ENCODE measurements at regions not wholly inside any gene's neighbourhood (a gene's known extent, or its start where the extent isn't known, plus 50 kb on each side); places are given as distances from the start of the nearest gene placed in this dataset.

GRCh38 chr22:49104434-49104833, 723.2 kb downstream of the BRD1 start:
- TF ChIP-seq CTCF (IDR thresholded peaks at IDR 0.05; ENCODE audit: unreplicated experiment in 3 of 3), result no peak
- Mint-ChIP-seq H3K27me3 (ENCODE audit: low read depth) (peaks cover 58% of the 10 kb centered on the region), H3K27ac (no peak overlapping the region), H3K9me3 (no peaks in the 10 kb centered on the region), H3K4me3 (no peak overlapping the region), H3K36me3 (ENCODE audit: low read depth) (no peaks in the 10 kb centered on the region), H3K4me1 (no peaks in the 10 kb centered on the region)

GRCh38 chr22:49103314-49104059, 724.2 kb downstream of the BRD1 start:
- H3K4me3 Mint-ChIP-seq, result no peak overlapping the region
- H3K9me3 Mint-ChIP-seq, result no peaks in the 10 kb centered on the region
- TF ChIP-seq CTCF (IDR thresholded peaks at IDR 0.05; ENCODE audit: unreplicated experiment in 3 of 3), result no peak
- H3K36me3 Mint-ChIP-seq (ENCODE audit: low read depth), result no peaks in the 10 kb centered on the region
- H3K4me1 Mint-ChIP-seq, result no peaks in the 10 kb centered on the region
- no peak overlapping the region for H3K27ac Mint-ChIP-seq
- peaks cover 53% of the 10 kb centered on the region for H3K27me3 Mint-ChIP-seq (ENCODE audit: low read depth)

DNA sequence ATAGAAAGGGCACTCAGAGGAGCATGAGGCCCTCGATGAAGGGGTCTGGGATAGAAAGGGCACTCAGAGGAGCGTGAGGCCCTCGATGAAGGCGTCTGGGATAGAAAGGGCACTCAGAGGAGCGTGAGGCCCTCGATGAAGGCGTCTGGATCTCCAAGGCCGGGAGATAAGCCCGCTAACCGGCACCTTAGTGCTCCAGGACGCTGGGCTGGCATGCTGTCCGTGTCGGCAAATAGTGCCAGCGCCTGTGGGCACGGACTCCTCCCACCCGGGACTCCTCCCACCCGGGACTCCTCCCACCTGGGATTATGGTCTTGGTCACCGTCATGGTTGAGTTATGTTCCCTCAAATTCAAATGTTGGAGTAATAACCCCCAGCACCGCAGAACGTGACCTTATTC, 725.3 kb downstream of the BRD1 start:
- Mint-ChIP-seq H3K4me1 (no peaks in the 10 kb centered on the region), H3K27ac (no peak overlapping the region), H3K4me3 (no peak overlapping the region), H3K36me3 (ENCODE audit: low read depth) (no peaks in the 10 kb centered on the region), H3K27me3 (ENCODE audit: low read depth) (peaks cover 51% of the 10 kb centered on the region), H3K9me3 (no peaks in the 10 kb centered on the region)
- TF ChIP-seq CTCF (IDR thresholded peaks at IDR 0.05; ENCODE audit: unreplicated experiment in 3 of 3), result no peak

- Mint-ChIP-seq H3K4me1 (no peaks in the 10 kb centered on the region), H3K4me3 (no peak overlapping the region), H3K36me3 (ENCODE audit: low read depth) (no peaks in the 10 kb centered on the region), H3K27me3 (ENCODE audit: low read depth) (peaks cover 48% of the 10 kb centered on the region), H3K9me3 (no peaks in the 10 kb centered on the region), H3K27ac (no peak overlapping the region)
- TF ChIP-seq CTCF (IDR thresholded peaks at IDR 0.05; ENCODE audit: unreplicated experiment in 3 of 3), result no peak
Measured at GRCh38 chr22:49101873-49102272, 725.8 kb downstream of the BRD1 start.

DNA sequence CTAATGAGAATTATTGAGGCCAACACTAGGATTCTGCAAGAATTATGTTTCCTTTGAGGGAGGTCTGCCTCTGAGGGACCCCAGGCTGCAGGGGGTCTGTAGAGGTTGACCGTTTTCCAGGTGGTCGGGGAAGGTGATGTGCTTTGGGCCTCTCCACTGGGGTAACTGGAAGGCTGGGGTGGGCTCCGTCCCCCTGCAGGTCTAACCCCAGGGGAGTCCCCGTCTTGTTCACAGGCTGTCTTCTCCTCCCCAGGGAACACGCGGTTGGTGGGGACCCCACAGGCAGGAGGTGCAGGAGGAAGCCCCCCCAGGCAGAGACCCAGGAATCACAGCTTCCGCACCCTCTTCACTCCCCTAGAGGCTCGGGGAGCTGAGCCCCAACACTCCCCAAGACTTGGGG, 726.4 kb downstream of the BRD1 start:
- no peak overlapping the region for H3K4me3 Mint-ChIP-seq
- no peaks in the 10 kb centered on the region for H3K4me1 Mint-ChIP-seq
- no peak overlapping the region for H3K27ac Mint-ChIP-seq
- H3K9me3 Mint-ChIP-seq, result no peaks in the 10 kb centered on the region
- H3K27me3 Mint-ChIP-seq (ENCODE audit: low read depth), result peaks cover 48% of the 10 kb centered on the region
- no peak for TF ChIP-seq CTCF (IDR thresholded peaks at IDR 0.05; ENCODE audit: unreplicated experiment in 3 of 3)
- H3K36me3 Mint-ChIP-seq (ENCODE audit: low read depth), result no peaks in the 10 kb centered on the region

- TF ChIP-seq CTCF (IDR thresholded peaks at IDR 0.05; ENCODE audit: unreplicated experiment in 3 of 3), result no peak
- Mint-ChIP-seq H3K4me3 (no peak overlapping the region), H3K36me3 (ENCODE audit: low read depth) (no peaks in the 10 kb centered on the region), H3K9me3 (no peaks in the 10 kb centered on the region), H3K27me3 (ENCODE audit: low read depth) (peaks cover 48% of the 10 kb centered on the region), H3K27ac (no peak overlapping the region), H3K4me1 (no peaks in the 10 kb centered on the region)
Measured at GRCh38 chr22:49100773-49101172, 726.9 kb downstream of the BRD1 start.

All from nephron (organoid).